ENCODE measurements at regions not wholly inside any gene's neighbourhood (a gene's known extent, or its start where the extent isn't known, plus 50 kb on each side); places are given as distances from the start of the nearest gene placed in this dataset.

DNA sequence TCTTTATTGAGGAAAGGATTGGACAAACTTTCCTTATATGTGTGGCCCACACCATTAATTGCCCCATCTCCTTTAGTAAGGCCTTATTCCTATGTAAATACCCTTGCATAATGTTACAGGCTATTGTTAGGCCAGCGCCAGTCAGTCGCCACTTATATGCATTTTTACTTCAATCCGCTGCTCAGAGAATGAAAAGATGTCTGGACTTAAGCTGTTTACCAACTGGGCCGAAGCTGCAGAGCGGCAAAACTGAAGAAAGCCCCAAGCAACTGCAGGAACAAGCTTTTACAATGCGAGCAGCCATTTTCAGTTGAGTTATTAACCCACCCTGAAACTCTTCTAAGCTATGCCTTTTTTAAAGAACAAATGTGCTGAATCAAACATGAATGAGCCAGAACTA, 92.1 kb upstream of the OTX2 start:
- TF ChIP-seq, protein P1, sequence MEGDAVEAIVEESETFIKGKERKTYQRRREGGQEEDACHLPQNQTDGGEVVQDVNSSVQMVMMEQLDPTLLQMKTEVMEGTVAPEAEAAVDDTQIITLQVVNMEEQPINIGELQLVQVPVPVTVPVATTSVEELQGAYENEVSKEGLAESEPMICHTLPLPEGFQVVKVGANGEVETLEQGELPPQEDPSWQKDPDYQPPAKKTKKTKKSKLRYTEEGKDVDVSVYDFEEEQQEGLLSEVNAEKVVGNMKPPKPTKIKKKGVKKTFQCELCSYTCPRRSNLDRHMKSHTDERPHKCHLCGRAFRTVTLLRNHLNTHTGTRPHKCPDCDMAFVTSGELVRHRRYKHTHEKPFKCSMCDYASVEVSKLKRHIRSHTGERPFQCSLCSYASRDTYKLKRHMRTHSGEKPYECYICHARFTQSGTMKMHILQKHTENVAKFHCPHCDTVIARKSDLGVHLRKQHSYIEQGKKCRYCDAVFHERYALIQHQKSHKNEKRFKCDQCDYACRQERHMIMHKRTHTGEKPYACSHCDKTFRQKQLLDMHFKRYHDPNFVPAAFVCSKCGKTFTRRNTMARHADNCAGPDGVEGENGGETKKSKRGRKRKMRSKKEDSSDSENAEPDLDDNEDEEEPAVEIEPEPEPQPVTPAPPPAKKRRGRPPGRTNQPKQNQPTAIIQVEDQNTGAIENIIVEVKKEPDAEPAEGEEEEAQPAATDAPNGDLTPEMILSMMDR (IDR thresholded peaks at IDR 0.05) = no peak
- TF ChIP-seq POLR2A (IDR thresholded peaks at IDR 0.05) = no peak
